Endodermal cell (in vitro differentiated cells): ENCODE measurements at regions not wholly inside any gene's neighbourhood (a gene's known extent, or its start where the extent isn't known, plus 50 kb on each side); places are given as distances from the start of the nearest gene placed in this dataset.

Experiments used
- DNase-seq: peaks from one replicate; pipeline ENCODE4 v3.0.0-alpha.2; 2017
- H3K27ac ChIP-seq: 2 replicates; pipeline ENCODE4 v1.5.1; 2013; ENCODE audit warnings: mild to moderate bottlenecking, low read depth, low read length, moderate library complexity
- H3K27me3 ChIP-seq: 2 replicates; pipeline ENCODE4 v1.6.1; 2013; ENCODE audit warnings: mild to moderate bottlenecking, low read length, moderate library complexity; ENCODE audit not compliant: insufficient read depth, control insufficient read depth, poor library complexity, severe bottlenecking
- H3K36me3 ChIP-seq: 2 replicates; pipeline ENCODE4 v1.7.0; 2013; ENCODE audit warnings: mild to moderate bottlenecking, low read length, moderate library complexity; ENCODE audit not compliant: control insufficient read depth, insufficient read depth
- H3K4me1 ChIP-seq: one replicate; pipeline ENCODE4 v1.7.0; 2013; ENCODE audit warnings: low read length; ENCODE audit not compliant: control insufficient read depth, insufficient read depth
- H3K4me3 ChIP-seq: 2 replicates; pipeline ENCODE4 v1.5.1; 2013; ENCODE audit warnings: mild to moderate bottlenecking, low read length, moderate library complexity
- H3K9ac ChIP-seq: 2 replicates; pipeline ENCODE4 v1.6.1; 2013; ENCODE audit warnings: mild to moderate bottlenecking, low read length, moderate library complexity; ENCODE audit not compliant: poor library complexity, severe bottlenecking; ENCODE audit errors: extremely low read depth
- H3K9me3 ChIP-seq: 2 replicates; pipeline ENCODE4 v1.6.1; 2013; ENCODE audit warnings: mild to moderate bottlenecking, low read length, moderate library complexity; ENCODE audit not compliant: control insufficient read depth
- H3K27ac Mint-ChIP-seq: 2 replicates; pipeline ENCODE4 v1.8.0; 2020; ENCODE audit warnings: mixed read lengths
- H3K27me3 Mint-ChIP-seq: 2 replicates; pipeline ENCODE4 v1.8.0; 2021; ENCODE audit warnings: mild to moderate bottlenecking, mixed read lengths; ENCODE audit not compliant: insufficient read depth
- H3K36me3 Mint-ChIP-seq: 2 replicates; pipeline ENCODE4 v1.8.0; 2020; ENCODE audit warnings: low read depth, mixed read lengths
- H3K4me1 Mint-ChIP-seq: 2 replicates; pipeline ENCODE4 v1.8.0; 2020; ENCODE audit warnings: mixed read lengths
- H3K4me3 Mint-ChIP-seq: 2 replicates; pipeline ENCODE4 v1.8.0; 2020; ENCODE audit warnings: mild to moderate bottlenecking, moderate library complexity, mixed read lengths
- H3K9me3 Mint-ChIP-seq: 2 replicates; pipeline ENCODE4 v1.8.0; 2020; ENCODE audit warnings: mild to moderate bottlenecking, mixed read lengths
- CTCF ChIP-seq: fragments of 200-600 bp; sonication (generic); conservative IDR thresholded peaks from 2 replicates; pipeline ENCODE4 v1.5.0; 2021; ENCODE audit warnings: antibody characterized with exemption, mild to moderate bottlenecking
- WGBS, 2 experiments: methylation state at CpG; one replicate each; pipeline versions ENCODE4 v1.1.5 to v1.1.7; 2013; ENCODE audit warnings: missing lambda C conversion rate in 2 of 2, mixed read lengths in 1 of 2; ENCODE audit not compliant: insufficient coverage in 1 of 2, insufficient read length in 1 of 2; 5-methylcytosine and 5-hydroxymethylcytosine counted together

- Histone ChIP-seq H3K9me3 (no peaks in the 10 kb centered on the region), H3K27ac (no peak overlapping the region), H3K27me3 (no peaks in the 10 kb centered on the region), H3K4me1 (no peaks in the 10 kb centered on the region), H3K9ac (no peak overlapping the region), H3K36me3 (no peaks in the 10 kb centered on the region), H3K4me3 (no peak overlapping the region)
- no peak overlapping the region for H3K27ac Mint-ChIP-seq
- no peaks in the 10 kb centered on the region for H3K27me3 Mint-ChIP-seq
- H3K9me3 Mint-ChIP-seq = peaks cover 2% of the 10 kb centered on the region
- peaks cover 1% of the 10 kb centered on the region for H3K4me1 Mint-ChIP-seq
- WGBS, 2 experiments = 92 to 100% methylated on average over 4 to 6 of the region's 6 CpGs
- no peaks in the 10 kb centered on the region for H3K36me3 Mint-ChIP-seq
- TF ChIP-seq CTCF = no peak
- DNase-seq = no peak
- H3K4me3 Mint-ChIP-seq = no peak overlapping the region
These were observed 751.5 kb downstream of the DCDC2C start for GRCh38 chr2:4454907-4455306.

GRCh38 chr2:4455486-4456155, 752.2 kb downstream of the DCDC2C start:
- no peak overlapping the region for H3K9ac ChIP-seq
- no peak overlapping the region for H3K4me3 ChIP-seq
- Mint-ChIP-seq H3K9me3 (peaks cover 2% of the 10 kb centered on the region), H3K27ac (no peak overlapping the region), H3K4me1 (peaks cover 1% of the 10 kb centered on the region), H3K36me3 (no peaks in the 10 kb centered on the region), H3K4me3 (no peak overlapping the region), H3K27me3 (no peaks in the 10 kb centered on the region)
- no peaks in the 10 kb centered on the region for H3K9me3 ChIP-seq
- H3K27ac ChIP-seq = no peak overlapping the region
- DNase-seq = no peak
- WGBS, 2 experiments = 86% methylated on average over 2 of the region's 3 CpGs; no CpG with 5 or more reads in 1 of the 2 experiments
- no peak for TF ChIP-seq CTCF
- no peaks in the 10 kb centered on the region for H3K4me1 ChIP-seq
- H3K36me3 ChIP-seq = no peaks in the 10 kb centered on the region
- no peaks in the 10 kb centered on the region for H3K27me3 ChIP-seq

GRCh38 chr2:4464634-4465266, 761.4 kb downstream of the DCDC2C start:
- Mint-ChIP-seq H3K36me3 (no peaks in the 10 kb centered on the region), H3K4me1 (no peaks in the 10 kb centered on the region), H3K27ac (no peak overlapping the region), H3K9me3 (no peaks in the 10 kb centered on the region), H3K4me3 (no peak overlapping the region), H3K27me3 (no peaks in the 10 kb centered on the region)
- Histone ChIP-seq H3K9ac (no peak overlapping the region), H3K27ac (no peak overlapping the region), H3K27me3 (no peaks in the 10 kb centered on the region), H3K4me1 (no peaks in the 10 kb centered on the region), H3K4me3 (no peak overlapping the region), H3K9me3 (no peaks in the 10 kb centered on the region), H3K36me3 (no peaks in the 10 kb centered on the region)
- no peak for DNase-seq
- TF ChIP-seq CTCF = no peak
- WGBS, 2 experiments = 82 to 89% methylated on average over 10 to 11 of the region's 12 CpGs
